ENCODE measurements at regions not wholly inside any gene's neighbourhood (a gene's known extent, or its start where the extent isn't known, plus 50 kb on each side); places are given as distances from the start of the nearest gene placed in this dataset.

DNA sequence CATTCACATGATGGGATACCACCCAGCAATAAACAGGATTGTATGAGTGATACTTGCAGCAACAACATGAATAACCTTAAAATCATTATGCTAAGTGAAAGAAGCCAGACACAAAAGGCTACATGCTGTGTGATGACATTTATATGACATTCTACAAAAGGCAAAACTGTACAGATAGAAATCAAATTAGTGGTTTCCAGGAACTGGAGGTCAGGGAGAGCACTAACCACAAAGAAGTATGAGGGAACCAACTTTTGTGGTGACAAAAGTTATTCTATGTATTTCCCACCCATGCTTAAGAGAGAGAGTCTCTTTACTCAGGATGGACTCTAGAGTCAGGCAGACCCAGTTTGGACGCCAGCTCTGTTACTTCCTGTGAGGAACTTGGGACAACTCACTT, 364.5 kb upstream of the DAB1 start:
- Histone ChIP-seq H3K27ac (ENCODE audit: low read depth in 2 of 2, low read length in 2 of 2) (no peak overlapping the region), H3K36me3 (ENCODE audit: control insufficient read depth in 2 of 3, insufficient read depth in 3 of 3, low read length in 3 of 3) (no peaks in the 10 kb centered on the region), H3K4me3 (ENCODE audit: low read length in 3 of 3) (no peak overlapping the region), H3K27me3 (ENCODE audit: control insufficient read depth, insufficient read depth, low read length) (no peaks in the 10 kb centered on the region), H3K9me3 (ENCODE audit: control insufficient read depth in 2 of 3, insufficient read depth in 1 of 3, low read length in 3 of 3) (no peaks in the 10 kb centered on the region), H3K9ac (ENCODE audit: low read length in 3 of 3) (no peak overlapping the region), H3K4me1 (ENCODE audit: control insufficient read depth in 2 of 3, insufficient read depth in 2 of 3, low read depth in 1 of 3, low read length in 3 of 3) (no peaks in the 10 kb centered on the region)
- FAIRE-seq = no peak
- no peak for DNase-seq
- TF ChIP-seq, protein P1, sequence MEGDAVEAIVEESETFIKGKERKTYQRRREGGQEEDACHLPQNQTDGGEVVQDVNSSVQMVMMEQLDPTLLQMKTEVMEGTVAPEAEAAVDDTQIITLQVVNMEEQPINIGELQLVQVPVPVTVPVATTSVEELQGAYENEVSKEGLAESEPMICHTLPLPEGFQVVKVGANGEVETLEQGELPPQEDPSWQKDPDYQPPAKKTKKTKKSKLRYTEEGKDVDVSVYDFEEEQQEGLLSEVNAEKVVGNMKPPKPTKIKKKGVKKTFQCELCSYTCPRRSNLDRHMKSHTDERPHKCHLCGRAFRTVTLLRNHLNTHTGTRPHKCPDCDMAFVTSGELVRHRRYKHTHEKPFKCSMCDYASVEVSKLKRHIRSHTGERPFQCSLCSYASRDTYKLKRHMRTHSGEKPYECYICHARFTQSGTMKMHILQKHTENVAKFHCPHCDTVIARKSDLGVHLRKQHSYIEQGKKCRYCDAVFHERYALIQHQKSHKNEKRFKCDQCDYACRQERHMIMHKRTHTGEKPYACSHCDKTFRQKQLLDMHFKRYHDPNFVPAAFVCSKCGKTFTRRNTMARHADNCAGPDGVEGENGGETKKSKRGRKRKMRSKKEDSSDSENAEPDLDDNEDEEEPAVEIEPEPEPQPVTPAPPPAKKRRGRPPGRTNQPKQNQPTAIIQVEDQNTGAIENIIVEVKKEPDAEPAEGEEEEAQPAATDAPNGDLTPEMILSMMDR (IDR thresholded peaks at IDR 0.05; ENCODE audit: borderline replicate concordance, extremely low read depth, insufficient read depth) = no peak
- intact Hi-C loops (cut with DNase I) = no loop called here

DNA sequence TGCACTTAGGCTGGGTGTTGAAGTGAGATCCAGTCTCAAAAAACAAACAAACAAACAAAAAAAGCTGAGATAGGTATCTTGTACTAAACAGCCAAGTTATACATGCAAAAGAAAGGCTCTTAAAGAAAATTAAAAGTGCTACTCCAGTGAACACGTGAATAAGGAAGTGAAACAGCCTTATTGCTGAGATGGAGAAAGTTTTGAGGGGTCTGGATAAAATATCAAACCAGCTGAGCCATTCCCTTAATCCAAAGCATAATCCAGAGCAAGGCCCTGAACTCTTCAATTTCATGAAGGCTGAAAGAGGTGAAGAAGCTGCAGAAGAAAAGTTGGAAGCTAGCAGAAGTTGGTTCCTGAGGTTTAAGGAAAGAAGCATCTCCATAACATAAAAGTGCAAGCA, 360.5 kb upstream of the DAB1 start:
- DNase-seq (no peak), FAIRE-seq (no peak)
- Histone ChIP-seq H3K36me3 (ENCODE audit: control insufficient read depth in 2 of 3, insufficient read depth in 3 of 3, low read length in 3 of 3) (no peaks in the 10 kb centered on the region), H3K27me3 (ENCODE audit: control insufficient read depth, insufficient read depth, low read length) (no peaks in the 10 kb centered on the region), H3K9me3 (ENCODE audit: control insufficient read depth in 2 of 3, insufficient read depth in 1 of 3, low read length in 3 of 3) (no peaks in the 10 kb centered on the region), H3K4me3 (ENCODE audit: low read length in 3 of 3) (no peak overlapping the region), H3K27ac (ENCODE audit: low read depth in 2 of 2, low read length in 2 of 2) (no peak overlapping the region), H3K9ac (ENCODE audit: low read length in 3 of 3) (no peak overlapping the region), H3K4me1 (ENCODE audit: control insufficient read depth in 2 of 3, insufficient read depth in 2 of 3, low read depth in 1 of 3, low read length in 3 of 3) (no peaks in the 10 kb centered on the region)
- TF ChIP-seq, protein P1 (IDR thresholded peaks at IDR 0.05; ENCODE audit: borderline replicate concordance, extremely low read depth, insufficient read depth) = no peak
- intact Hi-C loops (cut with DNase I) = no loop called here

DNA sequence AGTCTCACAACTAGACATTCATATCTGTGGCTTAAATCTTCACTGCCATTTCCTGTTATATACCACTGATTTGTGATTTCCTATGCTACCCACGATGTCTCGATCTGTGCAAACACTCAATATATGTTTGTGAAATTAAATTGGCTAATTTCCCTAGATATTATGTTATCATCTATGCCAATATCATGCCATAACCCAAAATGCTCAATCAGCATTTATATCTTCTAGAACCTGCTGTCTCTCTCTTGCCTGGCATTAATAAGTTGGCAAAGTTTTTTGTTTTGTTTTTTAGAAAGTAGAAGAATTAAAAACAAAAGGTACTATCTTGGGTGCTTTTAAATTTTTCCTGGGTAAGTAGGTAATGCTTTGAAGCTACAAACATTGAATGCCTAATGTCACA, 358.5 kb upstream of the DAB1 start:
- Histone ChIP-seq H3K27ac (ENCODE audit: low read depth in 2 of 2, low read length in 2 of 2) (no peak overlapping the region), H3K27me3 (ENCODE audit: control insufficient read depth, insufficient read depth, low read length) (no peaks in the 10 kb centered on the region), H3K9me3 (ENCODE audit: control insufficient read depth in 2 of 3, insufficient read depth in 1 of 3, low read length in 3 of 3) (no peaks in the 10 kb centered on the region), H3K4me1 (ENCODE audit: control insufficient read depth in 2 of 3, insufficient read depth in 2 of 3, low read depth in 1 of 3, low read length in 3 of 3) (no peaks in the 10 kb centered on the region), H3K9ac (ENCODE audit: low read length in 3 of 3) (no peak overlapping the region), H3K4me3 (ENCODE audit: low read length in 3 of 3) (no peak overlapping the region), H3K36me3 (ENCODE audit: control insufficient read depth in 2 of 3, insufficient read depth in 3 of 3, low read length in 3 of 3) (no peaks in the 10 kb centered on the region)
- TF ChIP-seq, protein P1 (IDR thresholded peaks at IDR 0.05; ENCODE audit: borderline replicate concordance, extremely low read depth, insufficient read depth) = no peak
- no peak for DNase-seq
- FAIRE-seq = no peak
- intact Hi-C loops (cut with DNase I) = no loop called here

DNA sequence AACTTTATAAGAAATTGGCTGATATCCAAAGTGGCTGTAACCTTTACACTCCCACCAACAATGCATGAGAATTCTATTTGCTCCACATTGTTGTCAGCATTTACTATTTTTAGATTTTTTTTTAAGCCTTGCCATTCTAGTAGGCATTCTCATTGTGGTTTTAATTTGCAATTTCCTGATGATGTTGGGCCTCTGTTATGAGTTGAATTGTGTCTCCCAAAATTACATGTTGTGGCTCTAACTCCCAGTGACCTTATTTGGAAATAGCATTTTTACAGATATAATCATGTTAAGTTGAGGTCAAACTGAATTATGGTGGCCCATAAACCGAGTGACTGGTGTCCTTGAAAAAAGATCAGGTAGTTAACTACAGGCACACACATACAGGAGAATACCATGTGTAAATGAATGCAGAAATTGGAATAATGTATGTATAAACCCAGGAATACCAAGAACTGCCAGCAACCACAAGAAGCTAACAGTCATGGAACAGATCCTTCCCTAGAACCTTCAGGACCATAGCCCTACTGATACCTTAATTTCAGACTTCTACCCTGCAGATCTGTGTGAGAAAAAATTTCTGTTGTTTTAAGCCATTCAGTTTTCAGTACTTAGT, 348.8 kb upstream of the DAB1 start:
- no peak overlapping the region for H3K4me3 ChIP-seq (ENCODE audit: low read length in 3 of 3)
- no peak for FAIRE-seq
- H3K9me3 ChIP-seq (ENCODE audit: control insufficient read depth in 2 of 3, insufficient read depth in 1 of 3, low read length in 3 of 3) = no peaks in the 10 kb centered on the region

More for the DNA sequence above, 348.8 kb upstream of the DAB1 start:
- no peaks in the 10 kb centered on the region for H3K36me3 ChIP-seq (ENCODE audit: control insufficient read depth in 2 of 3, insufficient read depth in 3 of 3, low read length in 3 of 3)
- H3K27me3 ChIP-seq (ENCODE audit: control insufficient read depth, insufficient read depth, low read length) = no peaks in the 10 kb centered on the region
- no peak overlapping the region for H3K27ac ChIP-seq (ENCODE audit: low read depth in 2 of 2, low read length in 2 of 2)
- TF ChIP-seq, protein P1 (IDR thresholded peaks at IDR 0.05; ENCODE audit: borderline replicate concordance, extremely low read depth, insufficient read depth) = no peak
- intact Hi-C loops (cut with DNase I) = no loop called here
- no peaks in the 10 kb centered on the region for H3K4me1 ChIP-seq (ENCODE audit: control insufficient read depth in 2 of 3, insufficient read depth in 2 of 3, low read depth in 1 of 3, low read length in 3 of 3)
- H3K9ac ChIP-seq (ENCODE audit: low read length in 3 of 3) = no peak overlapping the region
- DNase-seq = no peak
